ENCODE measurements at regions not wholly inside any gene's neighbourhood (a gene's known extent, or its start where the extent isn't known, plus 50 kb on each side); places are given as distances from the start of the nearest gene placed in this dataset.

- DNase-seq (ENCODE audit: low read depth): no peak
These were observed 54.2 kb upstream of the MCTP2 start for GRCh38 chr15:94177112-94177511.

- DNase-seq (ENCODE audit: low read depth): no peak
These were observed 55.9 kb upstream of the MCTP2 start for GRCh38 chr15:94175420-94175819.

- DNase-seq (ENCODE audit: low read depth): no peak
These were observed 57.0 kb upstream of the MCTP2 start for GRCh38 chr15:94174399-94174802.

GRCh38 chr15:94168250-94168649 is 63.1 kb upstream of the MCTP2 start:
- DNase-seq (ENCODE audit: low read depth): no peak

GRCh38 chr15:94164971-94165370 is 66.4 kb upstream of the MCTP2 start:
- DNase-seq (ENCODE audit: low read depth): no peak

GRCh38 chr15:94164202-94164807 is 67.1 kb upstream of the MCTP2 start:
- DNase-seq (ENCODE audit: low read depth): peak; percentile 18

GRCh38 chr15:94162939-94163338 is 68.4 kb upstream of the MCTP2 start:
- no peak for DNase-seq (ENCODE audit: low read depth)

GRCh38 chr15:94154255-94154654 is 77.1 kb upstream of the MCTP2 start:
- DNase-seq (ENCODE audit: low read depth): no peak

GRCh38 chr15:94145046-94145445 is 86.3 kb upstream of the MCTP2 start:
- no peak for DNase-seq (ENCODE audit: low read depth)

- no peak for DNase-seq (ENCODE audit: low read depth)
These were observed 89.6 kb upstream of the MCTP2 start for GRCh38 chr15:94141802-94142201.

- no peak for DNase-seq (ENCODE audit: low read depth)
These were observed 95.7 kb upstream of the MCTP2 start for GRCh38 chr15:94135486-94136147.

- no peak for DNase-seq (ENCODE audit: low read depth)
These were observed 99.5 kb upstream of the MCTP2 start for GRCh38 chr15:94131875-94132274.

GRCh38 chr15:94130504-94130903 is 100.9 kb upstream of the MCTP2 start:
- DNase-seq (ENCODE audit: low read depth): no peak

- DNase-seq (ENCODE audit: low read depth): no peak
These were observed 104.4 kb upstream of the MCTP2 start for GRCh38 chr15:94127006-94127405.

- no peak for DNase-seq (ENCODE audit: low read depth)
These were observed 105.7 kb upstream of the MCTP2 start for GRCh38 chr15:94125698-94126097.

GRCh38 chr15:94125156-94125555 is 106.2 kb upstream of the MCTP2 start:
- DNase-seq (ENCODE audit: low read depth): no peak

- DNase-seq (ENCODE audit: low read depth): no peak
These were observed 108.8 kb upstream of the MCTP2 start for GRCh38 chr15:94122516-94122915.

GRCh38 chr15:94119923-94120775 is 111.2 kb upstream of the MCTP2 start:
- peak; percentile 0 for DNase-seq (ENCODE audit: low read depth)

GRCh38 chr15:94119298-94119811 is 112.0 kb upstream of the MCTP2 start:
- no peak for DNase-seq (ENCODE audit: low read depth)

- no peak for DNase-seq (ENCODE audit: low read depth)
These were observed 120.8 kb upstream of the MCTP2 start for GRCh38 chr15:94110476-94111130.

GRCh38 chr15:94107652-94108051 is 123.7 kb upstream of the MCTP2 start:
- DNase-seq (ENCODE audit: low read depth): no peak

GRCh38 chr15:94105760-94106159 is 125.6 kb upstream of the MCTP2 start:
- no peak for DNase-seq (ENCODE audit: low read depth)
